ENCODE measurements at regions not wholly inside any gene's neighbourhood (a gene's known extent, or its start where the extent isn't known, plus 50 kb on each side); places are given as distances from the start of the nearest gene placed in this dataset.

DNA sequence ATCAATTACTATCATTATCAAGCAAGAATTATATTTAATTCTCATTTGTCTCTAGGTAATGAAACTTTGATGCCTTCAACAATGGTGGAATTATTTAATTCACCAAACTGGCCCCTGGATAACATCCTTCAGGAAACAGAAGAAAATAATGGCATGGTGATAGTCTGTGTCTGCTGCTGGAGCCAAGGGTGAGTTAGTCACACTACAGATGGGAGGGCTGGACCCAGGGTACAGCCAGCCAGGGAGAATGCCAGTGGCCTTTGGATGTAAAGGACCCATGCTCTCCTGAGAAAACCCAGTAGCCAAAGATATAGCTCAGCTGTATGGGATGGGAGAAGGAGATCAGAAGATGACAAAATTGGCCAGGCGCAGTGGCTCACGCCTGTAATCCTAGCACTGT is 60.0 kb upstream of the CNKSR3 start:
- no peak for DNase-seq (ENCODE audit: low spot score in 2 of 2)
- Histone ChIP-seq H3K4me1 (no peaks in the 10 kb centered on the region), H3K9me3 (no peaks in the 10 kb centered on the region), H3K36me3 (no peaks in the 10 kb centered on the region), H3K27me3 (no peaks in the 10 kb centered on the region), H3K27ac (no peak overlapping the region), H3K4me3 (no peak overlapping the region)
- 93% methylated on average over 2 of the region's 2 CpGs for WGBS
- no peak for TF ChIP-seq POLR2AphosphoS5 (IDR thresholded peaks at IDR 0.05)
- TF ChIP-seq POLR2A (IDR thresholded peaks at IDR 0.05), result no peak
- TF ChIP-seq, protein P1, sequence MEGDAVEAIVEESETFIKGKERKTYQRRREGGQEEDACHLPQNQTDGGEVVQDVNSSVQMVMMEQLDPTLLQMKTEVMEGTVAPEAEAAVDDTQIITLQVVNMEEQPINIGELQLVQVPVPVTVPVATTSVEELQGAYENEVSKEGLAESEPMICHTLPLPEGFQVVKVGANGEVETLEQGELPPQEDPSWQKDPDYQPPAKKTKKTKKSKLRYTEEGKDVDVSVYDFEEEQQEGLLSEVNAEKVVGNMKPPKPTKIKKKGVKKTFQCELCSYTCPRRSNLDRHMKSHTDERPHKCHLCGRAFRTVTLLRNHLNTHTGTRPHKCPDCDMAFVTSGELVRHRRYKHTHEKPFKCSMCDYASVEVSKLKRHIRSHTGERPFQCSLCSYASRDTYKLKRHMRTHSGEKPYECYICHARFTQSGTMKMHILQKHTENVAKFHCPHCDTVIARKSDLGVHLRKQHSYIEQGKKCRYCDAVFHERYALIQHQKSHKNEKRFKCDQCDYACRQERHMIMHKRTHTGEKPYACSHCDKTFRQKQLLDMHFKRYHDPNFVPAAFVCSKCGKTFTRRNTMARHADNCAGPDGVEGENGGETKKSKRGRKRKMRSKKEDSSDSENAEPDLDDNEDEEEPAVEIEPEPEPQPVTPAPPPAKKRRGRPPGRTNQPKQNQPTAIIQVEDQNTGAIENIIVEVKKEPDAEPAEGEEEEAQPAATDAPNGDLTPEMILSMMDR (IDR thresholded peaks at IDR 0.05), result no peak
- no peak for TF ChIP-seq EP300 (IDR thresholded peaks at IDR 0.05)

DNA sequence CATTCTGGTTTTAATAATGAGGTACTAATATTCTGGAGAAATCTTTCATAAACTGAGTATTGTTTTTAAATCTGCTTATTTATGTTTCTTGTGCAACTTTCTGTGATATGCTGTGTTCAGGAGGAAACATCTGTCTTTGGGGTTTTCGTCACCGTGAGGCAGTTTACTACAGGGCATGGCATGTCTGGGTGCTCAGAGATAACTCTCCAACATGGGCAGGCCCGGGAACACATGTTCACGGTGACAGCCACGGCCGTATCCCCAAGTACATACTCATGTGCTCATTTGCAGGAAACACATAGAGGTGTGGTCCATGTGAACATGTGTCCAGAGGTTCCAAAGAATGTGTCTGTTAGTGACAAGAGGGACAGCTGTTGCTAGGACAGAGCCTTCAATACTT is 62.1 kb upstream of the CNKSR3 start:
- H3K9me3 ChIP-seq, result no peaks in the 10 kb centered on the region
- no peak overlapping the region for H3K4me3 ChIP-seq
- no peaks in the 10 kb centered on the region for H3K36me3 ChIP-seq
- TF ChIP-seq POLR2AphosphoS5 (IDR thresholded peaks at IDR 0.05), result no peak
- TF ChIP-seq POLR2A (IDR thresholded peaks at IDR 0.05), result no peak
- no peak for TF ChIP-seq EP300 (IDR thresholded peaks at IDR 0.05)
- TF ChIP-seq, protein P1 (IDR thresholded peaks at IDR 0.05), result no peak
- no peaks in the 10 kb centered on the region for H3K27me3 ChIP-seq
- 67% methylated on average over 6 of the region's 6 CpGs for WGBS
- H3K27ac ChIP-seq, result no peak overlapping the region
- DNase-seq (ENCODE audit: low spot score in 2 of 2), result peak in 1 of 2 donors; percentile 64
- no peaks in the 10 kb centered on the region for H3K4me1 ChIP-seq

DNA sequence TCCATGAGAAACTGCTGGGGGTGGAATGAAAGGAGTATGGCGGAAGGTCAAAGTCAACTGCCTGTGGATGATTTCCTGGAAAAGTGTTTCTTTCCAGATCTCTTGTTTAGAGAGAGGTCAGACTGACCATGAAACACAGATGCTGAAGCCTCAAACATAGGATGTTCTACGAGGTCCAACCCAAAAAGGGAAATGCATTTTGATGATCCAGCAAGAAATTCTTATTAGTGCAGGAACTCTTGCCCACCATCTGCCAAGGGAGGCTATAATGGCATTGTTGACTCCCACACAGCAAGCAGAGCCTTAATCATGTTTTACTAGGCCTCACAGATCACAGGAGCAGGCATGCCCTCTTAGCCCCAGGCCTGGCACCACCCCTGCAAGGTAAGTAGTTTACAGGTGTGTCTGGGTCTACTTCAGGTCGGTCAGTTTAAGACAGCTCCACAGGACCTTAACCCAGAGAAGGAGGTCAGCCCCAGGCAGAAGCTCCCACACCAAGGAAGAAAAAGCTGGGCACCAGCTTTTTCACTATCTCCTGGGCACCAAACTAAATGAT is 67.6 kb upstream of the CNKSR3 start:
- WGBS, result 69% methylated on average over 3 of the region's 3 CpGs
- peaks cover 8% of the 10 kb centered on the region for H3K4me1 ChIP-seq
- H3K27me3 ChIP-seq, result no peaks in the 10 kb centered on the region
- no peak overlapping the region for H3K27ac ChIP-seq
- no peaks in the 10 kb centered on the region for H3K36me3 ChIP-seq
- H3K9me3 ChIP-seq, result peaks cover 3% of the 10 kb centered on the region
- no peak overlapping the region for H3K4me3 ChIP-seq
- no peak for DNase-seq (ENCODE audit: low spot score in 2 of 2)
- no peak for TF ChIP-seq POLR2AphosphoS5 (IDR thresholded peaks at IDR 0.05)
- TF ChIP-seq POLR2A (IDR thresholded peaks at IDR 0.05), result no peak
- TF ChIP-seq EP300 (IDR thresholded peaks at IDR 0.05), result no peak
- TF ChIP-seq, protein P1 (IDR thresholded peaks at IDR 0.05), result no peak

DNA sequence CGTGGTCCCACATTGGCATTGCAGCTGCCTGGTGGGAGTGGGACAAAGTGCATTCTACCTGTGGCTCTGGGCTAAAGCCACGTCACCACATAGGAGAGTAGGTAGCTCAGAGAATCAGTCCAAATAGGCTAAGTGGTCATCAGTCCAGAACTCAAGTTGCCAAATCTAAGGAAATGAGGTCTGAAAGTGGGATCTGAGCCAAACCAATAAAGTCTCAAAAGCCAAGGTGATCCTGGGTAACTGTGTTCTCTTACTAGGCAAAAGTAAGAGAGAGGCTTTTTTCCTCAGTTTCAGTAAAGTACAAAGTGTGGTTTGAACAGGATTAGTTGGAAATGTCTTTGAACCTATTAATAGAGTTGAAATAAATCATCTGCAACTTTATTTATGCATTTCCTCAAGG is 68.6 kb upstream of the CNKSR3 start:
- no peak for DNase-seq (ENCODE audit: low spot score in 2 of 2)
- WGBS, result 76% methylated on average over 2 of the region's 2 CpGs
- H3K9me3 ChIP-seq, result peaks cover 3% of the 10 kb centered on the region
- no peak overlapping the region for H3K4me3 ChIP-seq
- no peak overlapping the region for H3K27ac ChIP-seq
- TF ChIP-seq POLR2A (IDR thresholded peaks at IDR 0.05), result no peak
- no peak for TF ChIP-seq EP300 (IDR thresholded peaks at IDR 0.05)
- no peak for TF ChIP-seq POLR2AphosphoS5 (IDR thresholded peaks at IDR 0.05)
- TF ChIP-seq, protein P1 (IDR thresholded peaks at IDR 0.05), result no peak
- peaks cover 8% of the 10 kb centered on the region for H3K4me1 ChIP-seq
- H3K36me3 ChIP-seq, result no peaks in the 10 kb centered on the region
- H3K27me3 ChIP-seq, result no peaks in the 10 kb centered on the region

DNA sequence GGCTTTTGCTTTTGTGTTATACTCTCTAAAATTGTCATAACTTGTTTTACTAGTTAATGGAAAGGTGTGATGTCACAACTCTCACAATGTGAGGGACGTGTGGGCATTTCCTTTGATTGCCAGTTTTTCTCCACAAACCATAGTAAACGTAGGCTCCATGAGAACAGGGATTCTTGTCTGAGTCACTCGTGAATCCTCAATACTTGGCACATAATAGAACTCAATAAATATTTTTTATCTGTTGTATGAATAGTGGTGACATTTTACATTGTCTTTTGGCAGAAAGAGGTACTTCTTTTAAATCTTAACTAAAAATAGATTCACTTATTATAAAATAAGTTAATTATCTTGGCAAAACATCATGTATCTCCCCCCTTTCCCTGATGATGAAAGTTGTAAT is 69.0 kb upstream of the CNKSR3 start:
- no peak for DNase-seq (ENCODE audit: low spot score in 2 of 2)
- TF ChIP-seq POLR2A (IDR thresholded peaks at IDR 0.05) (no peak), EP300 (IDR thresholded peaks at IDR 0.05) (no peak), POLR2AphosphoS5 (IDR thresholded peaks at IDR 0.05) (no peak)
- TF ChIP-seq, protein P1 (IDR thresholded peaks at IDR 0.05), result no peak
- Histone ChIP-seq H3K27ac (no peak overlapping the region), H3K27me3 (no peaks in the 10 kb centered on the region), H3K9me3 (peaks cover 3% of the 10 kb centered on the region), H3K36me3 (no peaks in the 10 kb centered on the region), H3K4me1 (peaks cover 8% of the 10 kb centered on the region), H3K4me3 (no peak overlapping the region)
- WGBS, result 23% methylated on average over 3 of the region's 3 CpGs
